AG04449 (cell line): ENCODE measurements at regions not wholly inside any gene's neighbourhood (a gene's known extent, or its start where the extent isn't known, plus 50 kb on each side); places are given as distances from the start of the nearest gene placed in this dataset.

Experiments
- CTCF ChIA-PET: fragments of 350-600 bp; formaldehyde crosslinking; extraction: SDS; loops from one replicate; lab custom pipeline; 2021; ENCODE audit warnings: antibody characterized with exemption; lab: Yijun Ruan, JAX
- POLR2A ChIA-PET: fragments of 400-600, 350-600 bp; formaldehyde crosslinking; extraction: SDS; loops from one replicate; lab custom pipeline; 2020; ENCODE audit warnings: antibody characterized with exemption, inconsistent platforms; lab: Yijun Ruan, JAX
- DNase-seq: peaks from one replicate; pipeline ENCODE4 v3.0.0-alpha.2; 2010; ENCODE audit warnings: low read depth, low spot score
- H3K4me3 ChIP-seq: 2 replicates; pipeline ENCODE4 v1.5.1; 2011; ENCODE audit warnings: low read depth, mild to moderate bottlenecking, control low read depth, low read length
- TF ChIP-seq, protein P1 (sequence below): IDR thresholded peaks from one replicate; pipeline ENCODE4 v1.5.1; 2011; ENCODE audit warnings: mild to moderate bottlenecking, moderate library complexity, low read length, control low read depth, inconsistent platforms; ENCODE audit not compliant: insufficient read depth; ENCODE audit errors: missing control alignments

DNA sequence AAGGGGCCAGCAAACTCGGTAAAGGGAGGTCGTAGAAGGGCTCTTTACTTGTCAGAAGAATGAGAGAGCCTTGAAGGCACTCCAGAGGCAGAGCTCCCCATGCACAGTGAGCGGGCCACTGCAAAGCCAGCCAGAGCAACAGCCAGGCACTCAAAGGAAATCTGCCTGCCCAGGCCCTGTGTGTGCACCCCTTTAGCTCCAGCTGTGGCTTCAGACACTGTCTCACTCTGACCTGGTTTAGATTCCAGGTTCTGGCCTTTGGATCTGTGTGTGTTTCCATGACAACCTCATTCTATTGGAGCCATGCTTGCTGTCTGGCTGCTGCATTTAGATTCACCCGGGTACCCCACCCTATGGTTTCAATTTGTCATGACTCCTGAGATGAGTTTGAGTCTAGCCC, 170.3 kb downstream of the CAPZA3 start:
- no peak overlapping the region for H3K4me3 ChIP-seq
- ChIA-PET POLR2A (no interaction called here), CTCF (interaction anchor here (0.9 to 1.4 kb wide), 2 partner anchors 9 to 34 kb away, joined by 3 to 5 read pairs; no protein-coding TSS in a partner anchor)
- TF ChIP-seq, protein P1, sequence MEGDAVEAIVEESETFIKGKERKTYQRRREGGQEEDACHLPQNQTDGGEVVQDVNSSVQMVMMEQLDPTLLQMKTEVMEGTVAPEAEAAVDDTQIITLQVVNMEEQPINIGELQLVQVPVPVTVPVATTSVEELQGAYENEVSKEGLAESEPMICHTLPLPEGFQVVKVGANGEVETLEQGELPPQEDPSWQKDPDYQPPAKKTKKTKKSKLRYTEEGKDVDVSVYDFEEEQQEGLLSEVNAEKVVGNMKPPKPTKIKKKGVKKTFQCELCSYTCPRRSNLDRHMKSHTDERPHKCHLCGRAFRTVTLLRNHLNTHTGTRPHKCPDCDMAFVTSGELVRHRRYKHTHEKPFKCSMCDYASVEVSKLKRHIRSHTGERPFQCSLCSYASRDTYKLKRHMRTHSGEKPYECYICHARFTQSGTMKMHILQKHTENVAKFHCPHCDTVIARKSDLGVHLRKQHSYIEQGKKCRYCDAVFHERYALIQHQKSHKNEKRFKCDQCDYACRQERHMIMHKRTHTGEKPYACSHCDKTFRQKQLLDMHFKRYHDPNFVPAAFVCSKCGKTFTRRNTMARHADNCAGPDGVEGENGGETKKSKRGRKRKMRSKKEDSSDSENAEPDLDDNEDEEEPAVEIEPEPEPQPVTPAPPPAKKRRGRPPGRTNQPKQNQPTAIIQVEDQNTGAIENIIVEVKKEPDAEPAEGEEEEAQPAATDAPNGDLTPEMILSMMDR: no peak
- DNase-seq: no peak

DNA sequence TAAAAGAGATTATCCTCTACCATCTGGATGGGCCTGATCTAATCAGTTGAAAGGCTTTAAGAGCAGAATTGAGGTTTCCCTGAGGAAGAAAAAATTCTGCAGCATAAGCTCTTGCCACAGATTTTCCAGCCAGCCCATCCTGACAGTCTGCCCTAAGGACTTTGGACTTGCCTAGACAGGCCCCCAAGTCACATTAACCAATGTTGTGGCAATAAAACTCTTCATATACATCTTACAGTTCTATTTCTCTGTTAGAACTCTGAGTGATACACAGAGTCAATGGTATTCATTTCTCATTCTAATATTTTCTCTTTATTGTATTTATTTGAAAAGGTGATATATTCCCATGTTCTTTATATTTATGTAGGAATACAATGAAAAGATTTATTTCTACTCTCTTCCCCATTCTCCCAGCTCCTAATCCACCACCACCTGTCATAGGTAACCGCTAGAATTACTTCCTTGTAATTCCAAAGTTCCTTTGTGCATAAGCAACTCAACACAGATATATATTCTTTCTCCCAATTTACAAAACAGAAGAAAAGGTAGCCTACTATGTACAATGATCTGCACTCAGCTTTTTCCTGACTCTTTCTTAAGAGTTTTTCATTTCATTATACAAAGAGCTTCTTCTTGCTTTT, 182.1 kb downstream of the CAPZA3 start:
- CTCF ChIA-PET: interaction anchor here (0.9 kb wide), 1 partner anchor 10 kb away, joined by 4 read pairs; no protein-coding TSS in a partner anchor
- TF ChIP-seq, protein P1: no peak
- POLR2A ChIA-PET: no interaction called here
- no peak overlapping the region for H3K4me3 ChIP-seq
- DNase-seq: no peak

DNA sequence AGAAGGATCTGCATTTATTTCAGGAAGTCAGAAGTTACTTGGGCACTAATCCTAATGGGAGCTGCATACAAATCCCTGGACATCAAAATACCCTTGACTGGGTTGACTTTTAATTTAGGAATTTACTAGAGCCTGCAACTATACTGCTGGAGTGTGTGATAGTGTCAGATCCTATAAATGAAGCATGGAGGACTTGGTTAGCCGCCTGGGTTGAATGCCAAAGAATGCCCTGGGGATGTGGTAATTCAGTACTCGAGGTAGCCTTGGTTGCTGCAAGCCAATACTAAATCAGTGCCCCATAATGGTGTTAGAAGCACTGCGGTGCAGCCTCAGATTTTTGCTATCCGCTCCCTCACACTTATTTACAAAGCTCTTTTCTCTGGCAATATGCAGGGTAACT, 184.9 kb downstream of the CAPZA3 start:
- DNase-seq: no peak

DNA sequence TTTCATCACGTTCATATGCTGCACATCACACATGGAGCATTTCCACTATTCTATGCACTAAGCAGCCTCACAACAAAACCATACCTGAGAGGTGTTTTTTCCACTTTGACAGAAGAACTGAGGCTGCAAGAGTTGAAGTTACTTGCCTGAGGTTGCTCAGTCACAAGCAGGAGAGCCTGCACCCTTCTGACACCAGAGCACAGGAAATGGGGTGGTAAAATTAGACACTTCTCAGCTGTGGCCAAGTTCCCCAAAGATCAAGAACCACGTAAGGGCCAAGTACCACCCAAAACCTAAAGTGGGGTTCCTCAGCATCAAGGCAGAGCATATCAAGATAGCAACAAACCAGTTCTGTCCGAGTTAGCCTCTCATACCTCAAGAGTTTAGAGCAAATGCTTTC, 185.8 kb downstream of the CAPZA3 start:
- ChIA-PET POLR2A (no interaction called here), CTCF (no interaction called here)
- no peak for DNase-seq
- H3K4me3 ChIP-seq: no peak overlapping the region
- TF ChIP-seq, protein P1: no peak

More for the DNA sequence above, 184.9 kb downstream of the CAPZA3 start:
- ChIA-PET POLR2A (no interaction called here), CTCF (no interaction called here)
- TF ChIP-seq, protein P1: no peak
- H3K4me3 ChIP-seq: no peak overlapping the region

DNA sequence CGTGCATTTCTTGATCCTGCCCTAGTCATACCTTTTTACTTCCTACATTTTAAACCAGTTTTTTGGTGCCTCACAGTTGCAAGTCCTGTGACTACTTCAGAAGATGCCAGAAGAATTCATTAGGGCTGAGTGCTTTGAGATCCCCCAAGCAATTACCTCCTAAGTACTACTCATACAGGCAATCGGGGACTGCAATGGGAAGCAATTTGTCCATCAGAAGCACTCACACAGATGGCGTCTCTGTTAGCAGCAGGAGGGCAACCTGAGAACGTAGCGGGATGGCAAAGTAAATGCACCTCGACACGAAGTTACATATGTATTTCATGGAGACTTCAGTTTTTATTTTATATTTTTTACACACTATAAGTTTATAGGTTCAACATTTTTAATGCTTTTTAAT, 188.3 kb downstream of the CAPZA3 start:
- no peak for DNase-seq
- TF ChIP-seq, protein P1: no peak
- POLR2A ChIA-PET: no interaction called here

DNA sequence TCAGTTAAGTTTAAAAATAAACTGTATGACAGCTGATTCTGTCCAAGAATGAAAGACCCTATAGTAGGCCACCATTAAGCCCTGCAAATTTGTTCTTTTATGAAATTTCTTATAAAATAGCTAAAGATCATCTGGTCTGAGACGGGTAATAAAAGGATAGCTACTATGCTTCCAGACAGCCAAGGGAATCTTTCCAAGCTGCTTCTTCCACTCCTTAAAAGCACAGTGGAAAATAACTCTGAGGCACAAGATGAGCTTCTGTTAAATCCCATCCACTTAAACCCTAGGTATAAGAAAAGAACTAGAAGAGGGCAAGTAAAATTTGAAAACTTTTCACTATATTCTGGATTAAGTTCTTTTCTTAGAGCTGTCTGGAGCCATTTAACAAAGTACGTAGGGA, 194.3 kb downstream of the CAPZA3 start:
- DNase-seq: no peak
- ChIA-PET CTCF (interaction anchor here (1.3 kb wide), 1 partner anchor 28 kb away, joined by 3 read pairs; no protein-coding TSS in a partner anchor), POLR2A (no interaction called here)
- H3K4me3 ChIP-seq: no peak overlapping the region
- TF ChIP-seq, protein P1: no peak

More for the DNA sequence above, 188.3 kb downstream of the CAPZA3 start:
- CTCF ChIA-PET: no interaction called here
- no peak overlapping the region for H3K4me3 ChIP-seq
